ENCODE measurements at regions not wholly inside any gene's neighbourhood (a gene's known extent, or its start where the extent isn't known, plus 50 kb on each side); places are given as distances from the start of the nearest gene placed in this dataset.

GRCh38 chr10:128851726-128852125 is 615.3 kb upstream of the MGMT start:
- DNase-seq = no peak

GRCh38 chr10:128852449-128852848 is 614.6 kb upstream of the MGMT start:
- no peak for DNase-seq

- no peak for DNase-seq
Observed at GRCh38 chr10:128852902-128853301, 614.1 kb upstream of the MGMT start.

GRCh38 chr10:128853537-128853936 is 613.5 kb upstream of the MGMT start:
- no peak for DNase-seq

- peak in 1 of 3 donors; percentile 62 for DNase-seq
Observed at GRCh38 chr10:128854204-128854603, 612.8 kb upstream of the MGMT start.

GRCh38 chr10:128854963-128855362 is 612.1 kb upstream of the MGMT start:
- DNase-seq = peak; percentile 79 to 95 (median 92)

GRCh38 chr10:128855618-128856428 is 611.2 kb upstream of the MGMT start:
- DNase-seq = peak in 1 of 3 donors; percentile 79

GRCh38 chr10:128859738-128860386 is 607.2 kb upstream of the MGMT start:
- no peak for DNase-seq

GRCh38 chr10:128860574-128860973 is 606.5 kb upstream of the MGMT start:
- no peak for DNase-seq

GRCh38 chr10:128861018-128861901 is 605.8 kb upstream of the MGMT start:
- DNase-seq = no peak

GRCh38 chr10:128863411-128863810 is 603.6 kb upstream of the MGMT start:
- no peak for DNase-seq

GRCh38 chr10:128863823-128864405 is 603.1 kb upstream of the MGMT start:
- no peak for DNase-seq

GRCh38 chr10:128864554-128865295 is 602.3 kb upstream of the MGMT start:
- DNase-seq = no peak

GRCh38 chr10:128865436-128866195 is 601.4 kb upstream of the MGMT start:
- peak in 2 of 3 donors; percentile 75 to 92 for DNase-seq

GRCh38 chr10:128866551-128866950 is 600.5 kb upstream of the MGMT start:
- no peak for DNase-seq

- DNase-seq = peak in 1 of 3 donors; percentile 63
Observed at GRCh38 chr10:128867210-128867609, 599.8 kb upstream of the MGMT start.

- DNase-seq = no peak
Observed at GRCh38 chr10:128867819-128868218, 599.2 kb upstream of the MGMT start.

GRCh38 chr10:128868481-128868880 is 598.6 kb upstream of the MGMT start:
- no peak for DNase-seq

GRCh38 chr10:128869101-128869749 is 597.8 kb upstream of the MGMT start:
- peak in 1 of 3 donors; percentile 59 for DNase-seq

Measured in muscle of back (tissue), 3 donors.